ENCODE measurements at regions not wholly inside any gene's neighbourhood (a gene's known extent, or its start where the extent isn't known, plus 50 kb on each side); places are given as distances from the start of the nearest gene placed in this dataset.
"Not testable (repeated sequence)": the region's sequence is repeated elsewhere in the genome, so short reads cannot be mapped to it uniquely, and the experiment has no call there.

- intact Hi-C loops (cut with micrococcal nuclease) = no loop called here
- H3K27me3 Mint-ChIP-seq (ENCODE audit: low read depth in 2 of 2) = peaks cover 3 to 16% of the 10 kb centered on the region in 2 donors
- no peaks in the 10 kb centered on the region for H3K9me3 ChIP-seq (ENCODE audit: control insufficient read depth, insufficient read depth, low read length)
- no peak overlapping the region for H3K4me3 Mint-ChIP-seq
- H3K36me3 Mint-ChIP-seq = no peaks in the 10 kb centered on the region
- TF ChIP-seq, protein P1, sequence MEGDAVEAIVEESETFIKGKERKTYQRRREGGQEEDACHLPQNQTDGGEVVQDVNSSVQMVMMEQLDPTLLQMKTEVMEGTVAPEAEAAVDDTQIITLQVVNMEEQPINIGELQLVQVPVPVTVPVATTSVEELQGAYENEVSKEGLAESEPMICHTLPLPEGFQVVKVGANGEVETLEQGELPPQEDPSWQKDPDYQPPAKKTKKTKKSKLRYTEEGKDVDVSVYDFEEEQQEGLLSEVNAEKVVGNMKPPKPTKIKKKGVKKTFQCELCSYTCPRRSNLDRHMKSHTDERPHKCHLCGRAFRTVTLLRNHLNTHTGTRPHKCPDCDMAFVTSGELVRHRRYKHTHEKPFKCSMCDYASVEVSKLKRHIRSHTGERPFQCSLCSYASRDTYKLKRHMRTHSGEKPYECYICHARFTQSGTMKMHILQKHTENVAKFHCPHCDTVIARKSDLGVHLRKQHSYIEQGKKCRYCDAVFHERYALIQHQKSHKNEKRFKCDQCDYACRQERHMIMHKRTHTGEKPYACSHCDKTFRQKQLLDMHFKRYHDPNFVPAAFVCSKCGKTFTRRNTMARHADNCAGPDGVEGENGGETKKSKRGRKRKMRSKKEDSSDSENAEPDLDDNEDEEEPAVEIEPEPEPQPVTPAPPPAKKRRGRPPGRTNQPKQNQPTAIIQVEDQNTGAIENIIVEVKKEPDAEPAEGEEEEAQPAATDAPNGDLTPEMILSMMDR (IDR thresholded peaks at IDR 0.05) = no peak
- H3K27me3 ChIP-seq (ENCODE audit: control insufficient read depth, insufficient read depth, low read length) = no peaks in the 10 kb centered on the region
- no peak overlapping the region for H3K27ac Mint-ChIP-seq
- H3K4me1 Mint-ChIP-seq = no peaks in the 10 kb centered on the region
- DNase-seq = peak in 1 of 2 donors; percentile 50
- no peaks in the 10 kb centered on the region for H3K9me3 Mint-ChIP-seq
- no peak overlapping the region for H3K27ac ChIP-seq (ENCODE audit: low read length)
- no peaks in the 10 kb centered on the region for H3K36me3 ChIP-seq (ENCODE audit: control insufficient read depth, insufficient read depth, low read length)
- WGBS (ENCODE audit: insufficient coverage) = 59% methylated on average over 2 of the region's 5 CpGs
- no peak for ATAC-seq
- H3K4me3 ChIP-seq (ENCODE audit: low read length) = no peak overlapping the region
- H3K4me1 ChIP-seq (ENCODE audit: control insufficient read depth, insufficient read depth, low read length) = no peaks in the 10 kb centered on the region
Measured at GRCh38 chr10:9342885-9343570, 1288.5 kb downstream of the GATA3 start.

- WGBS (ENCODE audit: insufficient coverage) = 79% methylated on average over 2 of the region's 3 CpGs
Measured at GRCh38 chr10:9347933-9348332, 1293.4 kb downstream of the GATA3 start.

DNA sequence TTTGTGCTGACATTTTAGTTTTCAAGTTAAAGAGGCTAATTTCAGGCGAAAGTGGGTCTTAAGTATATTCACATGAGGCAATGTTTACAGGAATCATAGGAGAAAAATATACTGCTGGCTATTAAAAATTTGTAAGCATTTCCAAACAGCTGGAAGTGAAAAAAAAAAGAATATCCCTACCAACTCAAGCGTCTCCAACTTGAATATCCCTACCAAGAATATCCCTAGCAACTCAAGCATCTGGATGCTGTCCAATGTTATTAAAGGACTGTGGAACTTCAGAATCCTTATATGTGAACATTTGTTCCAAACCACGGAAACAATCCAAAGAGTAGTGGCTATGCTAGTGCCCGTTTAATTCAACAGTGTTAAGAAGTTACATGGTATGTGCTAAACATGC lies 1303.0 kb downstream of the GATA3 start:
- Mint-ChIP-seq H3K4me1 (no peaks in the 10 kb centered on the region), H3K36me3 (peaks cover 5% of the 10 kb centered on the region), H3K9me3 (peaks cover 0 to 2% of the 10 kb centered on the region in 2 donors), H3K27me3 (ENCODE audit: low read depth in 2 of 2) (peaks cover 0 to 3% of the 10 kb centered on the region in 2 donors), H3K27ac (no peak overlapping the region), H3K4me3 (no peak overlapping the region)
- H3K27ac ChIP-seq (ENCODE audit: low read length) = no peak overlapping the region
- intact Hi-C loops (cut with micrococcal nuclease) = no loop called here
- H3K4me3 ChIP-seq (ENCODE audit: low read length) = no peak overlapping the region
- ATAC-seq = no peak
- no peaks in the 10 kb centered on the region for H3K27me3 ChIP-seq (ENCODE audit: control insufficient read depth, insufficient read depth, low read length)
- DNase-seq = no peak
- WGBS (ENCODE audit: insufficient coverage) = 88% methylated on average over 4 of the region's 4 CpGs
- TF ChIP-seq, protein P1 (IDR thresholded peaks at IDR 0.05) = no peak
- no peaks in the 10 kb centered on the region for H3K9me3 ChIP-seq (ENCODE audit: control insufficient read depth, insufficient read depth, low read length)
- no peaks in the 10 kb centered on the region for H3K4me1 ChIP-seq (ENCODE audit: control insufficient read depth, insufficient read depth, low read length)
- no peaks in the 10 kb centered on the region for H3K36me3 ChIP-seq (ENCODE audit: control insufficient read depth, insufficient read depth, low read length)

More at GRCh38 chr10:9347933-9348332, 1293.4 kb downstream of the GATA3 start:
- H3K36me3 Mint-ChIP-seq; H3K27ac ChIP-seq (ENCODE audit: low read length); H3K36me3 ChIP-seq (ENCODE audit: control insufficient read depth, insufficient read depth, low read length); intact Hi-C loops (cut with micrococcal nuclease); H3K27me3 ChIP-seq (ENCODE audit: control insufficient read depth, insufficient read depth, low read length); H3K27me3 Mint-ChIP-seq (ENCODE audit: low read depth in 2 of 2); H3K9me3 Mint-ChIP-seq; ATAC-seq; H3K4me1 ChIP-seq (ENCODE audit: control insufficient read depth, insufficient read depth, low read length); H3K27ac Mint-ChIP-seq; DNase-seq; H3K4me3 ChIP-seq (ENCODE audit: low read length); H3K4me3 Mint-ChIP-seq; H3K9me3 ChIP-seq (ENCODE audit: control insufficient read depth, insufficient read depth, low read length); H3K4me1 Mint-ChIP-seq: not testable (repeated sequence)

DNA sequence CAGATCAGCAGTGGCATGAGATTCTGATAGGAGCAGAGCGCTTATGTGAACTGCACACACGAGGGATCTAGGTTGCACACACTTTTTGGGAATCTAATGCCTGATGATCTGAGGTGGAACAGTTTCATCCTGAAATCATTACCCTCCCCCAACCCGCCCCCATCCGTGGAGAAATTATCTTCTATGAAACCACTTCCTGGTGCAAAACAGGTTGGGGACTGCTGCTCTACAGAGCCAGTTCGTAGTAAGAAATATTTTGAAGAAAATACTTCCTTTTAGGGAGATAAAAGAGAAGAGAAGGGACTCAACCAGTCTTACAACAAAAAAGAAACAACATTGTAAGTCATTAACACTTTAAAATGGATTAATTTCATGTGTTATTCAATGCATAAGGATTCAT lies 1308.2 kb downstream of the GATA3 start:
- peaks cover 0 to 3% of the 10 kb centered on the region in 2 donors for H3K9me3 Mint-ChIP-seq
- no peaks in the 10 kb centered on the region for H3K27me3 Mint-ChIP-seq (ENCODE audit: low read depth in 2 of 2)
- ATAC-seq (no peak), DNase-seq (no peak)
- Histone ChIP-seq H3K9me3 (ENCODE audit: control insufficient read depth, insufficient read depth, low read length) (no peaks in the 10 kb centered on the region), H3K4me1 (ENCODE audit: control insufficient read depth, insufficient read depth, low read length) (no peaks in the 10 kb centered on the region), H3K4me3 (ENCODE audit: low read length) (no peak overlapping the region), H3K27ac (ENCODE audit: low read length) (no peak overlapping the region), H3K36me3 (ENCODE audit: control insufficient read depth, insufficient read depth, low read length) (no peaks in the 10 kb centered on the region), H3K27me3 (ENCODE audit: control insufficient read depth, insufficient read depth, low read length) (no peaks in the 10 kb centered on the region)
- WGBS (ENCODE audit: insufficient coverage) = 71% methylated on average over 2 of the region's 5 CpGs
- H3K36me3 Mint-ChIP-seq = no peaks in the 10 kb centered on the region
- TF ChIP-seq, protein P1 (IDR thresholded peaks at IDR 0.05) = no peak
- no peaks in the 10 kb centered on the region for H3K4me1 Mint-ChIP-seq
- intact Hi-C loops (cut with micrococcal nuclease) = no loop called here
- H3K27ac Mint-ChIP-seq = no peak overlapping the region
- no peak overlapping the region for H3K4me3 Mint-ChIP-seq
